GM10266 (cell line): ENCODE measurements at regions not wholly inside any gene's neighbourhood (a gene's known extent, or its start where the extent isn't known, plus 50 kb on each side); places are given as distances from the start of the nearest gene placed in this dataset.

ENCODE experiments used
- DNase-seq: peaks from one replicate; pipeline ENCODE4 v3.0.0; 2012; ENCODE audit errors: extremely low spot score
- CTCF ChIP-seq: IDR thresholded peaks from 2 replicates; pipeline ENCODE4 v1.5.1; 2012; ENCODE audit warnings: mild to moderate bottlenecking, low read depth; ENCODE audit not compliant: control insufficient read depth, insufficient read depth; ENCODE audit errors: missing control alignments

GRCh38 chr9:28264368-28264767 is 691.1 kb upstream of the C9orf72 start:
- no peak for DNase-seq

GRCh38 chr9:28267351-28267750 is 694.1 kb upstream of the C9orf72 start:
- DNase-seq, result no peak
- TF ChIP-seq CTCF, result no peak

More at GRCh38 chr9:28264368-28264767, 691.1 kb upstream of the C9orf72 start:
- TF ChIP-seq CTCF, result no peak

GRCh38 chr9:28270156-28270555 is 696.9 kb upstream of the C9orf72 start:
- TF ChIP-seq CTCF, result no peak

GRCh38 chr9:28272127-28272526 is 698.8 kb upstream of the C9orf72 start:
- DNase-seq, result no peak
- TF ChIP-seq CTCF, result no peak

More at GRCh38 chr9:28270156-28270555, 696.9 kb upstream of the C9orf72 start:
- DNase-seq, result no peak

GRCh38 chr9:28287455-28287854 is 714.2 kb upstream of the C9orf72 start:
- TF ChIP-seq CTCF, result no peak
- no peak for DNase-seq

GRCh38 chr9:28289746-28290145 is 716.5 kb upstream of the C9orf72 start:
- no peak for TF ChIP-seq CTCF
- DNase-seq, result no peak

DNA sequence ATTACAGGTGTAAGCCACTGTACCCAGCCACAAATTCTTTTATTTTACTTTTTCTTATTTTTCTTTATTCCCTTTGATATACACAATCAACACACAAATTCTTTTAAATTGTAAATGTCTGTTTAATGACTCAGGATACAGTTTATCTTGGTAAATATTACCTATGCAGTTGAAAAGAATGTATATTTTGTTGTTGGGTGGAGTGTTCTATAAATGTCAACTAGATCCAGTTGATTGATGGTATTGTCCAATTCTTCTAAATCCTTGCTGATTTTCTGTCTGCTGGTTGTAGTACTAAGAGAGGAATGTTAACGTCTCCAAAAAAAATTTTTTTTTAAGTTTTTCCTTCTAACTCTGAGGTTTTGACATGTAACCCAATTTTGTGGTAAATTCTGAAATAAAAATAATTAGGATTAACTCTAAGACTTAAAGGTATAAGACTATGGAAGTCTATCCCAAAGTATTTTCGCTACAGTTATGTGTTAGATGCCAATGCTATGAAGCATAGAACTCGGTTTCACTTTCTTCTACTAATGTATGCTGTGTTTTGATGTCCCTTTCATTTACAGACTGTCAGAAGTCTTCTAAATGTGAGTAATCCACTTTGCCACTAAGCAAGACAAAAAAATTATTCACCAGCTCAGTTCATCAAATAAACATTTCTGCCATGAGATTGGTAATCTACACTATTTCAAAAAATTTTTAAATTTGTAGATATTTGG is 720.2 kb upstream of the C9orf72 start:
- DNase-seq, result no peak
- no peak for TF ChIP-seq CTCF
